Parathyroid adenoma (tissue), 2 donors: ENCODE measurements at regions not wholly inside any gene's neighbourhood (a gene's known extent, or its start where the extent isn't known, plus 50 kb on each side); places are given as distances from the start of the nearest gene placed in this dataset.

ENCODE experiments used
- H2AFZ ChIP-seq: fragments of 300-600 bp; sonication (generic); one replicate; pipeline ENCODE4 v1.7.0; 2017; ENCODE audit warnings: antibody characterized with exemption, mild to moderate bottlenecking
- H3K27ac ChIP-seq: fragments of 300-600 bp; sonication (generic); one replicate; pipeline ENCODE4 v1.7.0; 2017
- H3K27me3 ChIP-seq: fragments of 300-600 bp; sonication (generic); one replicate; pipeline ENCODE4 v1.7.0; 2017; ENCODE audit warnings: low read length; ENCODE audit not compliant: control insufficient read depth, insufficient read depth
- H3K36me3 ChIP-seq: fragments of 300-600 bp; sonication (generic); one replicate; pipeline ENCODE4 v1.7.0; 2017; ENCODE audit warnings: low read length; ENCODE audit not compliant: control insufficient read depth, insufficient read depth
- H3K4me1 ChIP-seq: fragments of 300-600 bp; sonication (generic); one replicate; pipeline ENCODE4 v1.7.0; 2017; ENCODE audit warnings: control low read depth
- H3K4me2 ChIP-seq: fragments of 300-600 bp; sonication (generic); one replicate; pipeline ENCODE4 v1.7.0; 2017; ENCODE audit warnings: low read length
- H3K4me3 ChIP-seq: fragments of 300-600 bp; sonication (generic); one replicate; pipeline ENCODE4 v1.7.0; 2017; ENCODE audit warnings: low read depth, low read length
- H3K79me2 ChIP-seq: fragments of 300-600 bp; sonication (generic); one replicate; pipeline ENCODE4 v1.7.0; 2017; ENCODE audit warnings: control low read depth
- H3K9ac ChIP-seq: fragments of 300-600 bp; sonication (generic); one replicate; pipeline ENCODE4 v1.7.0; 2017; ENCODE audit warnings: mild to moderate bottlenecking
- H3K9me3 ChIP-seq: fragments of 300-600 bp; sonication (generic); one replicate; pipeline ENCODE4 v1.7.0; 2017; ENCODE audit warnings: low read length; ENCODE audit not compliant: control insufficient read depth
- TF ChIP-seq, protein P1 (sequence below): fragments of 300-600 bp; sonication (generic); IDR thresholded peaks from one replicate; pipeline ENCODE4 v1.7.0; 2017; ENCODE audit warnings: antibody characterized with exemption, mild to moderate bottlenecking
- donor health status: primary hyperparathyroidism.

DNA sequence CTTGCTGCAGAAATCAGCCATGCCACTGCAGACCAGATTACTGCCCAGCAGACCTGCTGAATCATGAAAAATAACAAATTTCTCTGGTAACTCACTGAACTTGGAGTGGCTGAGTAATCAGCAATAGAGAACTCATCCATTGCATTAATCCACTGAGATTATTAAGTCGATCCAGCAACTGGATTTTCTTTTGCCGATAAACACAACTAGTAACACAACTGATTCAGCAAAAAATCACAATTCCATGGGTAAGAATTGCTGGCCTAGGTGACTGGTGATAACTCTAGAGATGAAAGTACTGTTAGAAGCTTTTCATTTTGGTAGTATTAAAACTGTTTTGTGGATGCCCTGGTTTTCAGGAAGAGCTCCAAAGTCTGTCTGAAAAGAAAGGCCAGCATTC is 214.5 kb downstream of the ETV1 start:
- H3K9me3 ChIP-seq = no peaks in the 10 kb centered on the region
- H3K27ac ChIP-seq = no peak overlapping the region
- no peaks in the 10 kb centered on the region for H3K36me3 ChIP-seq
- H3K4me3 ChIP-seq = no peak overlapping the region
- TF ChIP-seq, protein P1, sequence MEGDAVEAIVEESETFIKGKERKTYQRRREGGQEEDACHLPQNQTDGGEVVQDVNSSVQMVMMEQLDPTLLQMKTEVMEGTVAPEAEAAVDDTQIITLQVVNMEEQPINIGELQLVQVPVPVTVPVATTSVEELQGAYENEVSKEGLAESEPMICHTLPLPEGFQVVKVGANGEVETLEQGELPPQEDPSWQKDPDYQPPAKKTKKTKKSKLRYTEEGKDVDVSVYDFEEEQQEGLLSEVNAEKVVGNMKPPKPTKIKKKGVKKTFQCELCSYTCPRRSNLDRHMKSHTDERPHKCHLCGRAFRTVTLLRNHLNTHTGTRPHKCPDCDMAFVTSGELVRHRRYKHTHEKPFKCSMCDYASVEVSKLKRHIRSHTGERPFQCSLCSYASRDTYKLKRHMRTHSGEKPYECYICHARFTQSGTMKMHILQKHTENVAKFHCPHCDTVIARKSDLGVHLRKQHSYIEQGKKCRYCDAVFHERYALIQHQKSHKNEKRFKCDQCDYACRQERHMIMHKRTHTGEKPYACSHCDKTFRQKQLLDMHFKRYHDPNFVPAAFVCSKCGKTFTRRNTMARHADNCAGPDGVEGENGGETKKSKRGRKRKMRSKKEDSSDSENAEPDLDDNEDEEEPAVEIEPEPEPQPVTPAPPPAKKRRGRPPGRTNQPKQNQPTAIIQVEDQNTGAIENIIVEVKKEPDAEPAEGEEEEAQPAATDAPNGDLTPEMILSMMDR = no peak
- no peak overlapping the region for H3K9ac ChIP-seq
- no peaks in the 10 kb centered on the region for H3K27me3 ChIP-seq
- H3K79me2 ChIP-seq = no peaks in the 10 kb centered on the region
- H3K4me2 ChIP-seq = no peak overlapping the region
- H2AFZ ChIP-seq = no peak overlapping the region
- H3K4me1 ChIP-seq = no peaks in the 10 kb centered on the region

- Histone ChIP-seq H3K79me2 (no peaks in the 10 kb centered on the region), H3K4me3 (no peak overlapping the region), H3K27me3 (no peaks in the 10 kb centered on the region), H3K4me1 (no peaks in the 10 kb centered on the region), H3K9me3 (no peaks in the 10 kb centered on the region), H3K9ac (no peak overlapping the region), H3K27ac (no peak overlapping the region), H3K4me2 (no peak overlapping the region), H3K36me3 (no peaks in the 10 kb centered on the region), H2AFZ (no peak overlapping the region)
- TF ChIP-seq, protein P1 = no peak
Observed at GRCh38 chr7:13777242-13777641, 212.2 kb downstream of the ETV1 start.

DNA sequence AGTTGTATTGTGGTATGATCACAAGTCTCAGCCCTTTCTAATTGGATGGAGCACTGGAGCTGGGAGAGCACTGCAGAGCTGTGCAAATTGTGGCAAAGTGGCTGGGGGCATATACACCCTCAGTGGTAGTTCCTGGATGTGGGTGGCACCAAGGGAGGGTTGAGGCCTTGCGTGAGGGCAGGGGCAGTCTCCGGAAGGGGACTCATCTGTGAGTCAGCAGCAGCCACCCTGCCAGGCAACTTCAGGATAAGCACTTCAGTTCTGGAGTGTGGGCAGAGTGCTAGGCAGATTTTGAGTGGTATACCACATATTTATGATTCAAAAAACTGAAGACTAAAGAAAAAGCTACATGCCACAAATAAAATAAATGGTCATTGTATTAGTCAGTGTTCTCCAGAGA is 210.5 kb downstream of the ETV1 start:
- H3K9me3 ChIP-seq = no peaks in the 10 kb centered on the region
- H3K27me3 ChIP-seq = no peaks in the 10 kb centered on the region
- no peak overlapping the region for H3K27ac ChIP-seq
- TF ChIP-seq, protein P1 = no peak
- no peak overlapping the region for H3K9ac ChIP-seq
- no peak overlapping the region for H3K4me2 ChIP-seq
- no peaks in the 10 kb centered on the region for H3K79me2 ChIP-seq
- no peaks in the 10 kb centered on the region for H3K4me1 ChIP-seq
- H3K4me3 ChIP-seq = no peak overlapping the region
- H2AFZ ChIP-seq = no peak overlapping the region
- no peaks in the 10 kb centered on the region for H3K36me3 ChIP-seq

GRCh38 chr7:13790611-13791010 is 198.9 kb downstream of the ETV1 start:
- no peaks in the 10 kb centered on the region for H3K4me1 ChIP-seq
- no peak overlapping the region for H3K27ac ChIP-seq
- no peak overlapping the region for H2AFZ ChIP-seq
- H3K27me3 ChIP-seq = no peaks in the 10 kb centered on the region
- H3K9ac ChIP-seq = no peak overlapping the region
- H3K9me3 ChIP-seq = no peaks in the 10 kb centered on the region
- H3K4me3 ChIP-seq = no peak overlapping the region
- no peaks in the 10 kb centered on the region for H3K79me2 ChIP-seq
- TF ChIP-seq, protein P1 = no peak
- H3K36me3 ChIP-seq = no peaks in the 10 kb centered on the region
- H3K4me2 ChIP-seq = no peak overlapping the region

DNA sequence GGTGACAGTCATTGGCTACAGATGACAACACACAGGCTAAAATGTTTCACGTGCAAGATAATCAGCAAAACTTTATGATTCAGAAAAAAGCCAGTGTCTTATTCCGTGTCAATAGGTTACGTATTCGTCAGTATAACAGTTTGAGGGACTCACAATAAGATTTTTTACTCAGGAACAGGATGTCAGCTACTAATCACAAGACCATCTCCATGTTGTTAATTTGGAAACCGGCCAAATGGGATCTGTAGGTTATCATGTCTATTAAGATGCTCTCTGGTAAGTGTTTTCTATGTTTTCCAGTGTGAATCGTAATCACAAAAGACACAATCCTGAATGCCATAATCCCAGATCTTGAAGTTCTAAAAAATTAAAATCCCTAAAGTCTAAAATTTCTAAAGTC is 197.3 kb downstream of the ETV1 start:
- Histone ChIP-seq H2AFZ (no peak overlapping the region), H3K79me2 (no peaks in the 10 kb centered on the region), H3K9ac (no peak overlapping the region), H3K9me3 (no peaks in the 10 kb centered on the region), H3K36me3 (no peaks in the 10 kb centered on the region), H3K4me3 (no peak overlapping the region), H3K4me2 (no peak overlapping the region), H3K4me1 (no peaks in the 10 kb centered on the region), H3K27ac (no peak overlapping the region), H3K27me3 (no peaks in the 10 kb centered on the region)
- TF ChIP-seq, protein P1 = no peak
